PC-3 (cell line): ENCODE measurements at regions not wholly inside any gene's neighbourhood (a gene's known extent, or its start where the extent isn't known, plus 50 kb on each side); places are given as distances from the start of the nearest gene placed in this dataset.

Experiments used
- ATAC-seq: fragments of 200-7000 bp; cut with Tn5 transposase; 2 replicates; pipeline ENCODE4 v1.9.1; 2020; ENCODE audit warnings: mild to moderate bottlenecking, moderate library complexity
- BruUV-seq: library from RNA; stranded (reverse); fragments of 400-500 nt; replicated peaks from 2 replicates; lab custom pipeline; 2021; lab: Mats Ljungman, UMichigan
- CTCF ChIA-PET: fragments of 300-600 bp; sonication (Branson Sonifier 250); formaldehyde crosslinking; loops from one replicate; lab custom pipeline; 2022; ENCODE audit warnings: antibody characterized with exemption; lab: Charles Lee
- POLR2A ChIA-PET: fragments of 300-600 bp; sonication (Branson Sonifier 250); formaldehyde crosslinking; loops from one replicate; lab custom pipeline; 2022; ENCODE audit warnings: antibody characterized with exemption; ENCODE audit not compliant: unreplicated experiment; lab: Charles Lee
- DNase-seq: peaks from one replicate; pipeline ENCODE4 v3.0.0-alpha.2; 2015
- H2AFZ ChIP-seq: fragments of 300-600 bp; sonication (generic); 2 replicates; pipeline ENCODE4 v1.6.0; 2016; ENCODE audit warnings: antibody characterized with exemption, low read length
- H3F3A ChIP-seq: fragments of 300-600 bp; sonication (generic); one replicate; pipeline ENCODE4 v1.6.0; 2017; ENCODE audit warnings: antibody characterized with exemption, low read length, control low read depth, mild to moderate bottlenecking; ENCODE audit not compliant: unreplicated experiment
- H3K27ac ChIP-seq: fragments of 300-600 bp; sonication (generic); 2 replicates; pipeline ENCODE4 v1.5.1; 2016; ENCODE audit warnings: mild to moderate bottlenecking, low read length
- H3K27me3 ChIP-seq: fragments of 300-600 bp; sonication (generic); 2 replicates; pipeline ENCODE4 v1.6.1; 2016; ENCODE audit warnings: low read length, mixed read lengths
- H3K36me3 ChIP-seq: fragments of 300-600 bp; sonication (generic); 2 replicates; pipeline ENCODE4 v1.6.1; 2016; ENCODE audit warnings: low read depth, mixed run types, low read length, mixed read lengths
- H3K4me1 ChIP-seq: fragments of 300-600 bp; sonication (generic); 2 replicates; pipeline ENCODE4 v1.5.1; 2016; ENCODE audit warnings: low read length; ENCODE audit not compliant: insufficient read depth
- H3K4me2 ChIP-seq: fragments of 300-600 bp; sonication (generic); 2 replicates; pipeline ENCODE4 v1.6.0; 2016; ENCODE audit warnings: low read length
- H3K4me3 ChIP-seq: fragments of 300-600 bp; sonication (generic); 2 replicates; pipeline ENCODE4 v1.5.1; 2016; ENCODE audit warnings: mild to moderate bottlenecking, low read length, mixed read lengths
- H3K79me2 ChIP-seq: fragments of 300-600 bp; sonication (generic); 2 replicates; pipeline ENCODE4 v1.6.1; 2017; ENCODE audit warnings: low read length, mixed read lengths
- H3K9ac ChIP-seq: fragments of 300-600 bp; sonication (generic); 2 replicates; pipeline ENCODE4 v1.6.0; 2016; ENCODE audit warnings: mild to moderate bottlenecking, low read length
- H3K9me2 ChIP-seq: fragments of 300-600 bp; sonication (generic); replicated peaks from 2 replicates; pipeline ENCODE4 v1.6.1; 2016; ENCODE audit warnings: mixed run types, low read length, mixed read lengths
- H3K9me3 ChIP-seq: fragments of 300-600 bp; sonication (generic); 2 replicates; pipeline ENCODE4 v1.6.1; 2016; ENCODE audit warnings: low read length, mixed read lengths
- H4K20me1 ChIP-seq: fragments of 300-600 bp; sonication (generic); 2 replicates; pipeline ENCODE4 v1.6.1; 2016; ENCODE audit warnings: low read length, mixed read lengths
- CTCF ChIP-seq: fragments of 300-600 bp; sonication (generic); conservative IDR thresholded peaks from 2 replicates; pipeline ENCODE4 v1.5.1; 2017; ENCODE audit warnings: antibody characterized with exemption, low read depth, mild to moderate bottlenecking, low read length
- EZH2 ChIP-seq: fragments of 300-600 bp; sonication (generic); IDR thresholded peaks from one replicate; pipeline ENCODE4 v1.6.1; 2017; ENCODE audit warnings: antibody characterized with exemption, mild to moderate bottlenecking, low read length; ENCODE audit not compliant: unreplicated experiment
- EZH2phosphoT487 ChIP-seq: fragments of 300-600 bp; sonication (generic); IDR thresholded peaks from 2 replicates; pipeline ENCODE4 v1.6.1; 2018; ENCODE audit warnings: mild to moderate bottlenecking, antibody characterized with exemption, low read length, borderline replicate concordance
- intact Hi-C: fragments of 100-400 bp; cut with micrococcal nuclease; formaldehyde crosslinking; loops from 2 replicates; pipeline ENCODE4 v1.9.0; 2023

GRCh38 chr2:121862286-121862685, 106.8 kb downstream of the TSN start:
- H3K27ac ChIP-seq = no peak overlapping the region
- no peak overlapping the region for H3K4me3 ChIP-seq
- no peak overlapping the region for H3K4me2 ChIP-seq
- DNase-seq = no peak
- peaks cover 30% of the 10 kb centered on the region for H3K27me3 ChIP-seq
- H3F3A ChIP-seq = no peaks in the 10 kb centered on the region
- TF ChIP-seq CTCF (no peak), EZH2phosphoT487 (no peak), EZH2 (no peak)
- H2AFZ ChIP-seq = no peak overlapping the region
- no peaks in the 10 kb centered on the region; the same call in 1 of the 2 replicates for H3K4me1 ChIP-seq
- intact Hi-C loops = no loop called here
- BruUV-seq = no TSS peak
- H4K20me1 ChIP-seq = no peaks in the 10 kb centered on the region
- H3K36me3 ChIP-seq = no peaks in the 10 kb centered on the region
- POLR2A ChIA-PET = no interaction called here
- ATAC-seq = no peak
- no peaks in the 10 kb centered on the region for H3K9me2 ChIP-seq
- H3K79me2 ChIP-seq = no peaks in the 10 kb centered on the region
- H3K9me3 ChIP-seq = no peaks in the 10 kb centered on the region
- no peak overlapping the region for H3K9ac ChIP-seq
- CTCF ChIA-PET = no interaction called here

- no peaks in the 10 kb centered on the region for H3K4me1 ChIP-seq
- H3K36me3 ChIP-seq = no peaks in the 10 kb centered on the region
- no peaks in the 10 kb centered on the region for H3K9me3 ChIP-seq
- H4K20me1 ChIP-seq = no peaks in the 10 kb centered on the region
- H3K27ac ChIP-seq = no peak overlapping the region
- H3K4me3 ChIP-seq = no peak overlapping the region
- no peak overlapping the region for H2AFZ ChIP-seq
- H3F3A ChIP-seq = no peaks in the 10 kb centered on the region
- H3K27me3 ChIP-seq = peaks cover 58% of the 10 kb centered on the region
- no peak for TF ChIP-seq CTCF
- POLR2A ChIA-PET = no interaction called here
- CTCF ChIA-PET = no interaction called here
- intact Hi-C loops = no loop called here
- H3K4me2 ChIP-seq = no peak overlapping the region
- no peak for DNase-seq
- BruUV-seq = no TSS peak
- no peaks in the 10 kb centered on the region for H3K9me2 ChIP-seq
- H3K79me2 ChIP-seq = no peaks in the 10 kb centered on the region
- no peak overlapping the region for H3K9ac ChIP-seq
- ATAC-seq = no peak
Observed at GRCh38 chr2:121865914-121866313, 110.5 kb downstream of the TSN start.

- H4K20me1 ChIP-seq = no peaks in the 10 kb centered on the region
- POLR2A ChIA-PET = no interaction called here
- H3K27me3 ChIP-seq = peaks cover 64% of the 10 kb centered on the region
- DNase-seq (no peak), ATAC-seq (no peak)
- CTCF ChIA-PET = no interaction called here
- H3K9me3 ChIP-seq = no peaks in the 10 kb centered on the region
- intact Hi-C loops = no loop called here
- no peak overlapping the region for H2AFZ ChIP-seq
- BruUV-seq = no TSS peak
- H3K4me2 ChIP-seq = no peak overlapping the region
- H3K9ac ChIP-seq = no peak overlapping the region
- H3K36me3 ChIP-seq = no peaks in the 10 kb centered on the region
- no peak overlapping the region for H3K4me3 ChIP-seq
- H3F3A ChIP-seq = no peaks in the 10 kb centered on the region
- no peaks in the 10 kb centered on the region for H3K9me2 ChIP-seq
- no peak for TF ChIP-seq CTCF
- TF ChIP-seq EZH2 = no peak
- no peak for TF ChIP-seq EZH2phosphoT487
- no peaks in the 10 kb centered on the region for H3K4me1 ChIP-seq
- H3K27ac ChIP-seq = no peak overlapping the region
- no peaks in the 10 kb centered on the region for H3K79me2 ChIP-seq
Observed at GRCh38 chr2:121866789-121867188, 111.3 kb downstream of the TSN start.
